Endodermal cell (in vitro differentiated cells): ENCODE measurements at regions not wholly inside any gene's neighbourhood (a gene's known extent, or its start where the extent isn't known, plus 50 kb on each side); places are given as distances from the start of the nearest gene placed in this dataset.
"Not testable (repeated sequence)": the region's sequence is repeated elsewhere in the genome, so short reads cannot be mapped to it uniquely, and the experiment has no call there.

ENCODE experiments used
- DNase-seq: peaks from one replicate; pipeline ENCODE4 v3.0.0-alpha.2; 2017
- H3K27ac ChIP-seq: 2 replicates; pipeline ENCODE4 v1.5.1; 2013; ENCODE audit warnings: mild to moderate bottlenecking, low read depth, low read length, moderate library complexity
- H3K27me3 ChIP-seq: 2 replicates; pipeline ENCODE4 v1.6.1; 2013; ENCODE audit warnings: mild to moderate bottlenecking, low read length, moderate library complexity; ENCODE audit not compliant: insufficient read depth, control insufficient read depth, poor library complexity, severe bottlenecking
- H3K36me3 ChIP-seq: 2 replicates; pipeline ENCODE4 v1.7.0; 2013; ENCODE audit warnings: mild to moderate bottlenecking, low read length, moderate library complexity; ENCODE audit not compliant: control insufficient read depth, insufficient read depth
- H3K4me1 ChIP-seq: one replicate; pipeline ENCODE4 v1.7.0; 2013; ENCODE audit warnings: low read length; ENCODE audit not compliant: control insufficient read depth, insufficient read depth
- H3K4me3 ChIP-seq: 2 replicates; pipeline ENCODE4 v1.5.1; 2013; ENCODE audit warnings: mild to moderate bottlenecking, low read length, moderate library complexity
- H3K9ac ChIP-seq: 2 replicates; pipeline ENCODE4 v1.6.1; 2013; ENCODE audit warnings: mild to moderate bottlenecking, low read length, moderate library complexity; ENCODE audit not compliant: poor library complexity, severe bottlenecking; ENCODE audit errors: extremely low read depth
- H3K9me3 ChIP-seq: 2 replicates; pipeline ENCODE4 v1.6.1; 2013; ENCODE audit warnings: mild to moderate bottlenecking, low read length, moderate library complexity; ENCODE audit not compliant: control insufficient read depth
- H3K27ac Mint-ChIP-seq: 2 replicates; pipeline ENCODE4 v1.8.0; 2020; ENCODE audit warnings: mixed read lengths
- H3K27me3 Mint-ChIP-seq: 2 replicates; pipeline ENCODE4 v1.8.0; 2021; ENCODE audit warnings: mild to moderate bottlenecking, mixed read lengths; ENCODE audit not compliant: insufficient read depth
- H3K36me3 Mint-ChIP-seq: 2 replicates; pipeline ENCODE4 v1.8.0; 2020; ENCODE audit warnings: low read depth, mixed read lengths
- H3K4me1 Mint-ChIP-seq: 2 replicates; pipeline ENCODE4 v1.8.0; 2020; ENCODE audit warnings: mixed read lengths
- H3K4me3 Mint-ChIP-seq: 2 replicates; pipeline ENCODE4 v1.8.0; 2020; ENCODE audit warnings: mild to moderate bottlenecking, moderate library complexity, mixed read lengths
- H3K9me3 Mint-ChIP-seq: 2 replicates; pipeline ENCODE4 v1.8.0; 2020; ENCODE audit warnings: mild to moderate bottlenecking, mixed read lengths
- CTCF ChIP-seq: fragments of 200-600 bp; sonication (generic); conservative IDR thresholded peaks from 2 replicates; pipeline ENCODE4 v1.5.0; 2021; ENCODE audit warnings: antibody characterized with exemption, mild to moderate bottlenecking
- WGBS, 2 experiments: methylation state at CpG; one replicate each; pipeline versions ENCODE4 v1.1.5 to v1.1.7; 2013; ENCODE audit warnings: missing lambda C conversion rate in 2 of 2, mixed read lengths in 1 of 2; ENCODE audit not compliant: insufficient coverage in 1 of 2, insufficient read length in 1 of 2; 5-methylcytosine and 5-hydroxymethylcytosine counted together

- H3K4me3 Mint-ChIP-seq = no peak overlapping the region
- H3K9me3 Mint-ChIP-seq = peaks cover 7% of the 10 kb centered on the region
- H3K27ac Mint-ChIP-seq = no peak overlapping the region
- Histone ChIP-seq H3K9me3 (no peaks in the 10 kb centered on the region), H3K4me3 (no peak overlapping the region), H3K4me1 (no peaks in the 10 kb centered on the region), H3K36me3 (no peaks in the 10 kb centered on the region), H3K27ac (no peak overlapping the region), H3K9ac (no peak overlapping the region), H3K27me3 (no peaks in the 10 kb centered on the region)
- no peaks in the 10 kb centered on the region for H3K4me1 Mint-ChIP-seq
- 88 to 100% methylated on average over 3 of the region's 3 CpGs for WGBS, 2 experiments
- no peak for DNase-seq
- no peaks in the 10 kb centered on the region for H3K36me3 Mint-ChIP-seq
- H3K27me3 Mint-ChIP-seq = no peaks in the 10 kb centered on the region
- TF ChIP-seq CTCF = no peak
Observed at GRCh38 chr4:18166925-18167324, 145.4 kb upstream of the LCORL start.

- no peaks in the 10 kb centered on the region for H3K4me1 Mint-ChIP-seq
- no peaks in the 10 kb centered on the region for H3K36me3 ChIP-seq
- H3K9me3 ChIP-seq = no peaks in the 10 kb centered on the region
- peaks cover 2% of the 10 kb centered on the region for H3K27me3 Mint-ChIP-seq
- 80% methylated on average over 1 of the region's 1 CpG; no CpG with 5 or more reads in 1 of the 2 experiments for WGBS, 2 experiments
- no peak for TF ChIP-seq CTCF
- H3K4me3 Mint-ChIP-seq = no peak overlapping the region
- no peaks in the 10 kb centered on the region for H3K4me1 ChIP-seq
- H3K27ac ChIP-seq = no peak overlapping the region
- H3K36me3 Mint-ChIP-seq = no peaks in the 10 kb centered on the region
- no peak overlapping the region for H3K4me3 ChIP-seq
- H3K27ac Mint-ChIP-seq = no peak overlapping the region
- DNase-seq = no peak
- no peak overlapping the region for H3K9ac ChIP-seq
- no peaks in the 10 kb centered on the region for H3K27me3 ChIP-seq
- H3K9me3 Mint-ChIP-seq = peaks cover 13% of the 10 kb centered on the region
Observed at GRCh38 chr4:18162453-18162852, 140.9 kb upstream of the LCORL start.

GRCh38 chr4:18159117-18159912 is 137.8 kb upstream of the LCORL start:
- peak overlapping the region; percentile 33 for H3K4me3 Mint-ChIP-seq
- H3K36me3 ChIP-seq, H3K4me1 ChIP-seq, H3K27ac ChIP-seq, H3K27me3 ChIP-seq, H3K9me3 ChIP-seq, H3K36me3 Mint-ChIP-seq, DNase-seq, H3K27ac Mint-ChIP-seq, H3K9ac ChIP-seq, H3K27me3 Mint-ChIP-seq, H3K4me3 ChIP-seq, H3K4me1 Mint-ChIP-seq: not testable (repeated sequence)
- peaks cover 13% of the 10 kb centered on the region for H3K9me3 Mint-ChIP-seq
- WGBS, 2 experiments = 96 to 98% methylated on average over 9 to 51 of the region's 51 CpGs
